HG03520 (cell line): ENCODE measurements at regions not wholly inside any gene's neighbourhood (a gene's known extent, or its start where the extent isn't known, plus 50 kb on each side); places are given as distances from the start of the nearest gene placed in this dataset.
"Not testable (repeated sequence)": the region's sequence is repeated elsewhere in the genome, so short reads cannot be mapped to it uniquely, and the experiment has no call there.

ENCODE experiments used
- ATAC-seq: cut with Tn5 transposase; IDR thresholded peaks from one replicate; pipeline ENCODE4 v1.9.1; 2021; ENCODE audit warnings: mild to moderate bottlenecking, moderate library complexity; ENCODE audit not compliant: unreplicated experiment

- ATAC-seq, result no peak
These were observed 163.6 kb upstream of the SETMAR start for GRCh38 chr3:4139462-4140140.

GRCh38 chr3:4140921-4141320, 162.2 kb upstream of the SETMAR start:
- no peak for ATAC-seq

GRCh38 chr3:4147556-4148118, 155.5 kb upstream of the SETMAR start:
- no peak for ATAC-seq

- no peak for ATAC-seq
These were observed 153.9 kb upstream of the SETMAR start for GRCh38 chr3:4149296-4149695.

- no peak for ATAC-seq
These were observed 152.4 kb upstream of the SETMAR start for GRCh38 chr3:4150816-4151215.

GRCh38 chr3:4151859-4152258, 151.3 kb upstream of the SETMAR start:
- no peak for ATAC-seq

GRCh38 chr3:4153771-4154170, 149.4 kb upstream of the SETMAR start:
- no peak for ATAC-seq

- ATAC-seq, result no peak
These were observed 144.8 kb upstream of the SETMAR start for GRCh38 chr3:4158329-4158728.

GRCh38 chr3:4162096-4162495, 141.1 kb upstream of the SETMAR start:
- no peak for ATAC-seq

GRCh38 chr3:4163011-4163410, 140.2 kb upstream of the SETMAR start:
- no peak for ATAC-seq

GRCh38 chr3:4166540-4166939, 136.6 kb upstream of the SETMAR start:
- ATAC-seq, result no peak

GRCh38 chr3:4167230-4167629, 135.9 kb upstream of the SETMAR start:
- ATAC-seq, result not testable (repeated sequence)

- ATAC-seq, result no peak
These were observed 128.4 kb upstream of the SETMAR start for GRCh38 chr3:4174791-4175190.

- ATAC-seq, result no peak
These were observed 111.2 kb upstream of the SETMAR start for GRCh38 chr3:4191971-4192370.

GRCh38 chr3:4195006-4195405, 108.2 kb upstream of the SETMAR start:
- ATAC-seq, result no peak

- no peak for ATAC-seq
These were observed 106.5 kb upstream of the SETMAR start for GRCh38 chr3:4196506-4197147.

GRCh38 chr3:4197670-4198069, 105.5 kb upstream of the SETMAR start:
- no peak for ATAC-seq

- no peak for ATAC-seq
These were observed 104.7 kb upstream of the SETMAR start for GRCh38 chr3:4198491-4198890.

GRCh38 chr3:4204776-4205175, 98.4 kb upstream of the SETMAR start:
- ATAC-seq, result not testable (repeated sequence)

- no peak for ATAC-seq
These were observed 95.5 kb upstream of the SETMAR start for GRCh38 chr3:4207672-4208071.

GRCh38 chr3:4208556-4208955, 94.6 kb upstream of the SETMAR start:
- ATAC-seq, result no peak

GRCh38 chr3:4211610-4212009, 91.6 kb upstream of the SETMAR start:
- ATAC-seq, result no peak
